ENCODE measurements at regions not wholly inside any gene's neighbourhood (a gene's known extent, or its start where the extent isn't known, plus 50 kb on each side); places are given as distances from the start of the nearest gene placed in this dataset.

- no peak overlapping the region for H3K9ac ChIP-seq (replicated peaks in 1 of 4; ENCODE audit: extremely low read depth in 1 of 4, low read depth in 3 of 4, low read length in 3 of 4)
- no peak overlapping the region for H2BK15ac ChIP-seq (ENCODE audit: low read length)
- H4K91ac ChIP-seq (replicated peaks; ENCODE audit: insufficient read length, low read length): no peak overlapping the region
- peaks cover 0 to 9% (median 4%) of the 10 kb centered on the region in 4 experiments; a peak in 5 of 7 replicates for H3K4me1 ChIP-seq (replicated peaks in 1 of 4; ENCODE audit: control insufficient read depth in 3 of 4, insufficient read depth in 4 of 4, low read length in 3 of 4)
- no peak overlapping the region for H3K14ac ChIP-seq (ENCODE audit: insufficient read length)
- no peak overlapping the region for H4K5ac ChIP-seq (ENCODE audit: insufficient read length, low read depth, low read length)
- no peak overlapping the region for H3K23ac ChIP-seq (ENCODE audit: insufficient read length)
- no peaks in the 10 kb centered on the region for H3K79me2 ChIP-seq (ENCODE audit: control insufficient read depth in 1 of 2, insufficient read depth in 2 of 2, low read length in 2 of 2)
- H3K4me2 ChIP-seq (ENCODE audit: insufficient read depth in 1 of 2, low read depth in 2 of 2, low read length in 2 of 2): no peak overlapping the region
- no peak for DNase-seq (ENCODE audit: low read depth in 1 of 2, low spot score in 2 of 2)
- POLR2A ChIA-PET (ENCODE audit: partially characterized antibody): interaction anchor here (0.7 kb wide), 1 partner anchor 15 kb away, joined by 3 read pairs; no protein-coding TSS in a partner anchor
- no peak overlapping the region for H3K4me3 ChIP-seq (ENCODE audit: extremely low read depth in 1 of 4, insufficient read depth in 2 of 4, low read depth in 3 of 4, low read length in 4 of 4)
- H4K8ac ChIP-seq (ENCODE audit: extremely low read depth, insufficient read depth, low read length): no peak overlapping the region
- no peaks in the 10 kb centered on the region for H3K79me1 ChIP-seq (ENCODE audit: low read depth, low read length)
- H3K27ac ChIP-seq (ENCODE audit: low read depth, low read length): no peak overlapping the region
- H2BK120ac ChIP-seq (replicated peaks; ENCODE audit: low read depth, low read length): no peak overlapping the region
- H3K56ac ChIP-seq (replicated peaks; ENCODE audit: insufficient read length, low read depth, low read length): no peak overlapping the region
- WGBS, 2 experiments (ENCODE audit: extremely low coverage in 1 of 2, insufficient coverage in 1 of 2, insufficient read length in 1 of 2, insufficient replicate concordance in 2 of 2, low coverage in 1 of 2, low lambda C conversion rate in 2 of 2, missing lambda C conversion rate in 1 of 2): 92% methylated on average over 4 of the region's 6 CpGs; no CpG with 5 or more reads in 1 of the 2 experiments
- H4K20me1 ChIP-seq (replicated peaks in 1 of 2; ENCODE audit: control insufficient read depth in 1 of 2, insufficient read depth in 2 of 2, low read length in 2 of 2): no peaks in the 10 kb centered on the region
- H3K4ac ChIP-seq (replicated peaks; ENCODE audit: insufficient read length, low read depth, low read length): no peak overlapping the region
- H2BK5ac ChIP-seq (ENCODE audit: low read depth, low read length): no peak overlapping the region
- H3K23me2 ChIP-seq (ENCODE audit: low read depth, low read length): no peaks in the 10 kb centered on the region
- no peaks in the 10 kb centered on the region for H3K27me3 ChIP-seq (replicated peaks in 1 of 4; ENCODE audit: control insufficient read depth in 3 of 4, extremely low read depth in 1 of 4, insufficient read depth in 3 of 4, low read length in 3 of 4)
- no peaks in the 10 kb centered on the region for H3K9me3 ChIP-seq (ENCODE audit: insufficient read depth in 2 of 2, low read depth in 1 of 2, low read length in 1 of 2)
- no peak for FAIRE-seq
- H2BK12ac ChIP-seq (ENCODE audit: low read depth, low read length): no peak overlapping the region
- no peaks in the 10 kb centered on the region for H3K36me3 ChIP-seq (ENCODE audit: control insufficient read depth in 2 of 4, insufficient read depth in 4 of 4, low read length in 3 of 4)
- H2BK20ac ChIP-seq (ENCODE audit: low read length): no peak overlapping the region
- CTCF ChIA-PET (ENCODE audit: partially characterized antibody): interaction anchor here (0.7 to 5.6 kb wide), 7 partner anchors 9 to 136 kb away, joined by 3 to 26 read pairs (median 3); no protein-coding TSS in a partner anchor
- H2AFZ ChIP-seq (ENCODE audit: low read length): no peak overlapping the region; the same call in 1 of the 2 replicates
- H2AK5ac ChIP-seq (ENCODE audit: low read depth, low read length): no peak overlapping the region
- H3K18ac ChIP-seq (ENCODE audit: extremely low read depth, low read length): no peak overlapping the region
- no peak for TF ChIP-seq ZNF274 (IDR thresholded peaks at IDR 0.05; ENCODE audit: borderline replicate concordance, extremely low read depth, low read length)
- no peak for TF ChIP-seq POLR2AphosphoS5 (IDR thresholded peaks at IDR 0.05; ENCODE audit: low read depth, low read length)
- TF ChIP-seq KDM4A (IDR thresholded peaks at IDR 0.05; ENCODE audit: low read depth, low read length, severe bottlenecking): no peak
- TF ChIP-seq SP2 (IDR thresholded peaks at IDR 0.05; ENCODE audit: low read length): no peak
- TF ChIP-seq SIN3A (conservative IDR thresholded peaks at IDR 0.05 in 1 of 2, IDR thresholded peaks at IDR 0.05 in 1 of 2; ENCODE audit: low read depth in 1 of 2, low read length in 2 of 2): no peak
- TF ChIP-seq ATF3 (IDR thresholded peaks at IDR 0.05; ENCODE audit: insufficient read depth, low read depth, low read length): no peak
- no peak for TF ChIP-seq RFX5 (IDR thresholded peaks at IDR 0.05; ENCODE audit: borderline replicate concordance, low read depth, low read length)
- TF ChIP-seq CBX8 (IDR thresholded peaks at IDR 0.05; ENCODE audit: borderline replicate concordance, low read depth, low read length): no peak
- TF ChIP-seq RXRA (IDR thresholded peaks at IDR 0.05; ENCODE audit: insufficient read depth, low read depth, low read length): no peak
- TF ChIP-seq GABPA (IDR thresholded peaks at IDR 0.05; ENCODE audit: borderline replicate concordance, insufficient read depth, low read length): no peak
- TF ChIP-seq SP1 (IDR thresholded peaks at IDR 0.05; ENCODE audit: low read depth, low read length): no peak
- no peak for TF ChIP-seq EP300 (IDR thresholded peaks at IDR 0.05; ENCODE audit: borderline replicate concordance in 1 of 2, low read depth in 2 of 2, low read length in 2 of 2)
- no peak for TF ChIP-seq KDM5A (IDR thresholded peaks at IDR 0.05; ENCODE audit: low read length)
Observed at GRCh38 chr1:36728846-36729245, 246.1 kb upstream of the CSF3R start.

Data from H1 (cell line).